ENCODE measurements at regions not wholly inside any gene's neighbourhood (a gene's known extent, or its start where the extent isn't known, plus 50 kb on each side); places are given as distances from the start of the nearest gene placed in this dataset.
A peak's percentile ranks its signal among the peaks of the same experiment; 100 is the strongest.

GRCh38 chr15:96505014-96505413 is 174.5 kb downstream of the NR2F2 start:
- no peak for DNase-seq (ENCODE audit: low read depth)
- TF ChIP-seq, protein P1, sequence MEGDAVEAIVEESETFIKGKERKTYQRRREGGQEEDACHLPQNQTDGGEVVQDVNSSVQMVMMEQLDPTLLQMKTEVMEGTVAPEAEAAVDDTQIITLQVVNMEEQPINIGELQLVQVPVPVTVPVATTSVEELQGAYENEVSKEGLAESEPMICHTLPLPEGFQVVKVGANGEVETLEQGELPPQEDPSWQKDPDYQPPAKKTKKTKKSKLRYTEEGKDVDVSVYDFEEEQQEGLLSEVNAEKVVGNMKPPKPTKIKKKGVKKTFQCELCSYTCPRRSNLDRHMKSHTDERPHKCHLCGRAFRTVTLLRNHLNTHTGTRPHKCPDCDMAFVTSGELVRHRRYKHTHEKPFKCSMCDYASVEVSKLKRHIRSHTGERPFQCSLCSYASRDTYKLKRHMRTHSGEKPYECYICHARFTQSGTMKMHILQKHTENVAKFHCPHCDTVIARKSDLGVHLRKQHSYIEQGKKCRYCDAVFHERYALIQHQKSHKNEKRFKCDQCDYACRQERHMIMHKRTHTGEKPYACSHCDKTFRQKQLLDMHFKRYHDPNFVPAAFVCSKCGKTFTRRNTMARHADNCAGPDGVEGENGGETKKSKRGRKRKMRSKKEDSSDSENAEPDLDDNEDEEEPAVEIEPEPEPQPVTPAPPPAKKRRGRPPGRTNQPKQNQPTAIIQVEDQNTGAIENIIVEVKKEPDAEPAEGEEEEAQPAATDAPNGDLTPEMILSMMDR (IDR thresholded peaks at IDR 0.05; ENCODE audit: low read length, missing control alignments): no peak
- H3K4me3 ChIP-seq (replicated peaks; ENCODE audit: low read depth, low read length): no peak overlapping the region

DNA sequence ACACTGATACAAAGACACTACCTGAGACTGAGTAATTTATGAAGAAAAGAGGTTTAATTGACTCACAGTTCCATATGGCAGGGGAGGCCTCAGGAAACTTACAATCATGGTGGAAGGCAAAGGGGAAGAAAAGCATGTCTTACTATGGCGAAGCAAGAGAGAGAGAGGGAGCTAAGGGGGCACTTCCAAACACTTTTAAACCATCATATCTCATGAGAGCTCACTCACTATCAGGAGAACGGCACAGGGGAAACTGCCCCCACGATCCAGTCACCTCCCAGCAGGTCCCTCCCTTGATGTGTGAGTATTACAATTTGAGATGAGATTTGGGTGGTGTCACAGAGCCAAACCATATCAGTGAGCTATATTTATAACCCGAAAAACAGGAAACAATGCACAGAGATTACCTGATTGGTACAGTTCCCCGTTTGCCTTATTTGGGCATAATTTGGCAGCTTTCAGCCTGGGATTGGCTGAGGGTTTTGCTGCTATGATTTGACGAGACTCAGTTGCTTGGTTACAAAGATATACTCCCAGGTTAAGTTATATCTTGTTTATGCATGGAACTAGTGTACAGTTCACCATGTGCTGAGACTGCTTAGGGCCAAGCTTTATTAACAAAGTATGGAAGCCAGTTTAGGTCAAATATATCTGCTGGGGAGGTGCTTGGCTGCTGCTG is 184.2 kb downstream of the NR2F2 start:
- TF ChIP-seq, protein P1 (IDR thresholded peaks at IDR 0.05; ENCODE audit: low read length, missing control alignments): no peak
- H3K4me3 ChIP-seq (replicated peaks; ENCODE audit: low read depth, low read length): no peak overlapping the region
- DNase-seq (ENCODE audit: low read depth): peak; percentile 2

DNA sequence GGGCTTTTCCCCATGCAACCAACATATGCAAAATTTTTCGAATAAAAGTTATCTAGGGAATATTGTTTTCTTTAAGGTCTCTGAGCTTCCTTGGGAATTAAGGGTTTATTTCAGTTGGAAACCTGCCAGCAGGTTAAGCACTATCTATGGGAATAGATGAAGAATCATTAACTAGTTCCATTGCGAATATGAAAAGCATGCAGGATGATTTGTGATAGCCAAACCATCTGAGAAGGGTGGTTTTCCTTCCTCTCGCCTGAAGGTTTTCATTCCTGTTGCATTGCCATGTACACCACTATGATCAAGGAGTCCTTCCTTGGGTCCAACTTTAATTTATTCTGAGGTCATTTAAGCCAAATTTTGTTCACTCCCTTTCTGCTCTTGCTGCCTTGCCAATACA is 184.9 kb downstream of the NR2F2 start:
- DNase-seq (ENCODE audit: low read depth): no peak
- TF ChIP-seq, protein P1 (IDR thresholded peaks at IDR 0.05; ENCODE audit: low read length, missing control alignments): no peak
- no peak overlapping the region for H3K4me3 ChIP-seq (replicated peaks; ENCODE audit: low read depth, low read length)

DNA sequence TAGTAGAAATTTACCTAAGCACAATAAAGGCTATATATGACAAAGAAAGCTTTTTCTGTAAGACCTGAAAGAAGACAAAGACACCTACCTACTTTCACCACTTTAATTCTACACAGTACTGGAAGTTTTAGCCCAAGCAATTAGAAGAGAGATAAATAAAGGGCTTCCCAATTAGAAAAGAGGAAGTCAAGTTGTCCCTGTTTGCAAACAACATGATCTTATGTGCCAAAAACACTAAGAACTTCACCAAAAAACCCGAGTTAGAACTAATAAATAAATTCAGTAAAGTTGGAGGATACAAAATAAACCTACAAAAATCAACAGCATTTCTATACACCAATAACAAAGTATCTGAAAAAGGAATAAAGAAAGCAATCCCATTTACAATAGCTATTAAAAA is 190.9 kb downstream of the NR2F2 start:
- no peak overlapping the region for H3K4me3 ChIP-seq (replicated peaks; ENCODE audit: low read depth, low read length)
- no peak for DNase-seq (ENCODE audit: low read depth)
- TF ChIP-seq, protein P1 (IDR thresholded peaks at IDR 0.05; ENCODE audit: low read length, missing control alignments): no peak

- DNase-seq (ENCODE audit: low read depth): no peak
- TF ChIP-seq, protein P1 (IDR thresholded peaks at IDR 0.05; ENCODE audit: low read length, missing control alignments): no peak
- no peak overlapping the region for H3K4me3 ChIP-seq (replicated peaks; ENCODE audit: low read depth, low read length)
Measured at GRCh38 chr15:96524676-96525417, 194.3 kb downstream of the NR2F2 start.

- TF ChIP-seq, protein P1 (IDR thresholded peaks at IDR 0.05; ENCODE audit: low read length, missing control alignments): no peak
- no peak overlapping the region for H3K4me3 ChIP-seq (replicated peaks; ENCODE audit: low read depth, low read length)
- no peak for DNase-seq (ENCODE audit: low read depth)
Measured at GRCh38 chr15:96535148-96535547, 204.6 kb downstream of the NR2F2 start.

Measured in fibroblast of pulmonary artery (primary cell).